A673 (cell line): ENCODE measurements at regions not wholly inside any gene's neighbourhood (a gene's known extent, or its start where the extent isn't known, plus 50 kb on each side); places are given as distances from the start of the nearest gene placed in this dataset.

Experiments
- CTCF ChIP-seq: fragments of 300-800, 200-600 bp; sonication (generic); conservative IDR thresholded peaks from 2 replicates; pipeline ENCODE4 v1.5.1; 2017; ENCODE audit warnings: low read depth, mild to moderate bottlenecking, antibody characterized with exemption, low read length, moderate library complexity, mixed read lengths
- EZH2 ChIP-seq: fragments of 200-600 bp; sonication (generic); IDR thresholded peaks from 2 replicates; pipeline ENCODE4 v1.6.1; 2017; ENCODE audit warnings: borderline replicate concordance, low read depth, mild to moderate bottlenecking, mixed read lengths, antibody characterized with exemption, low read length; ENCODE audit not compliant: poor library complexity, severe bottlenecking

DNA sequence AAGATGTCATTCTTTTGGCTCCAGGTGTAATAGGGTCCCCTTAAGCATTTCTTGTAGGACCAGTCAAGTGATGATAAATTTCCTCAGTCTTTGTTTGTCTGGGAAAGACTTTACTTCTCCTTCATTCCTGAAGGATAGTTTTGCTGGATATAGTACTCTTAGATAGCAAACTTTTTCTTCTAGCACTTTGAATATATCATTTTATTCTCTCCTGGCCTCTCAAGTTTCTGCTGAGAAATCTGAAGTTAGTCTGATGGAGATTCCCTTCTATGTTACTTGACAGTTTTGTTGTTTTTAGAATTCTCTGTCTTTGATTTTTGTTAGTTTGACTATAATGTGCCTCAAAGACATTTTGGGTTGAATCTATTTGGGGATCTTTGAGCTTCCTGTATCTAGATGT lies 181.2 kb upstream of the HES1 start:
- no peak for TF ChIP-seq CTCF
- TF ChIP-seq EZH2: no peak
